ENCODE measurements at regions not wholly inside any gene's neighbourhood (a gene's known extent, or its start where the extent isn't known, plus 50 kb on each side); places are given as distances from the start of the nearest gene placed in this dataset.

- TF ChIP-seq SPI1 (IDR thresholded peaks at IDR 0.05; ENCODE audit: low read depth, low read length), result no peak
- TF ChIP-seq POLR2A (IDR thresholded peaks at IDR 0.05; ENCODE audit: low read depth, low read length), result no peak
- TF ChIP-seq POLR2AphosphoS5 (IDR thresholded peaks at IDR 0.05; ENCODE audit: low read depth, low read length), result no peak
- TF ChIP-seq POU2F2 (IDR thresholded peaks at IDR 0.05; ENCODE audit: low read depth, low read length), result no peak
- TF ChIP-seq TAF1 (IDR thresholded peaks at IDR 0.05; ENCODE audit: low read depth, low read length), result no peak
- TF ChIP-seq PAX5 (IDR thresholded peaks at IDR 0.05; ENCODE audit: insufficient read depth, low read length, severe bottlenecking), result no peak
- FAIRE-seq (no peak), DNase-seq (ENCODE audit: insufficient read length, low spot score) (no peak)
Observed at GRCh38 chr20:50374541-50375078, 135.6 kb upstream of the PTPN1 start.

DNA sequence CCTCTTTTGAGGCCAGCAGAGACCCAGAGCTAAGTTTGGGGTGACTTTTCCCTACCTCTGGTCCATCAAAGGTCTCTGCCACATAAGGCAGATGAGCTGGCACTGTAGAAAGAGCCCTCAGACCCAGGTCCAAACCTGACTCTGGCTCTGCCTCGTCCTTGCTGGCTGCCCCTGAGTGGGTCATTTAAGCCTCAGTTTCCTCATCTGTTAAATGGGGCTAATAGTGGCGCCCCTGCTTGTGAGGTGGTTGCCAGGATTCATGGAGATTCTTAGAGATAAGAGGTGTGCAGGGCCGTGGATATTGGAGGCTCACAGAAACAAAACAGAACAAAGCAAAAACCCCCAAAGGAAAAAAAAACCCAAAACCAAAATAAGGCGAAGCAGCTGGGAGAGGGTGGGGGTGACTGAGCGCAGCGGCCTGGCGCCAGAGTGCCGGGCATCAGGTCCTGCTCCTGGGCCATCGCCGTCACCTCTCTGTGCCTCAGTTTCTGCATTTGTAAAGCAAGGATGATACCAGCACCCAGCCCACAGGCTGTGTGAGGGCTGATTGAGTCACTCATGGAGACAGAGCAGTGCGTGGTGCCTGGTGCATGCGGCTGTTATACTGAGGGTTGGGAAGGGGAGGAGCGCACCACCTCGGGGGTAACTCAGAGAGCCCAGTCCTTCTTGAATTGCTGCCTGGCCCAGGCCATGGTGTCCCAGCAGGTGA, 133.8 kb upstream of the PTPN1 start:
- TF ChIP-seq POU2F2 (IDR thresholded peaks at IDR 0.05; ENCODE audit: low read depth, low read length), result no peak
- no peak for TF ChIP-seq TAF1 (IDR thresholded peaks at IDR 0.05; ENCODE audit: low read depth, low read length)
- no peak for TF ChIP-seq PAX5 (IDR thresholded peaks at IDR 0.05; ENCODE audit: insufficient read depth, low read length, severe bottlenecking)
- TF ChIP-seq POLR2AphosphoS5 (IDR thresholded peaks at IDR 0.05; ENCODE audit: low read depth, low read length), result no peak
- no peak for TF ChIP-seq POLR2A (IDR thresholded peaks at IDR 0.05; ENCODE audit: low read depth, low read length)
- TF ChIP-seq SPI1 (IDR thresholded peaks at IDR 0.05; ENCODE audit: low read depth, low read length), result no peak
- no peak for FAIRE-seq
- no peak for DNase-seq (ENCODE audit: insufficient read length, low spot score)

- TF ChIP-seq POU2F2 (IDR thresholded peaks at IDR 0.05; ENCODE audit: low read depth, low read length) (no peak), POLR2AphosphoS5 (IDR thresholded peaks at IDR 0.05; ENCODE audit: low read depth, low read length) (no peak), TAF1 (IDR thresholded peaks at IDR 0.05; ENCODE audit: low read depth, low read length) (no peak), SPI1 (IDR thresholded peaks at IDR 0.05; ENCODE audit: low read depth, low read length) (no peak), POLR2A (IDR thresholded peaks at IDR 0.05; ENCODE audit: low read depth, low read length) (no peak), PAX5 (IDR thresholded peaks at IDR 0.05; ENCODE audit: insufficient read depth, low read length, severe bottlenecking) (no peak)
- no peak for FAIRE-seq
Observed at GRCh38 chr20:50376888-50377459, 133.2 kb upstream of the PTPN1 start.

DNA sequence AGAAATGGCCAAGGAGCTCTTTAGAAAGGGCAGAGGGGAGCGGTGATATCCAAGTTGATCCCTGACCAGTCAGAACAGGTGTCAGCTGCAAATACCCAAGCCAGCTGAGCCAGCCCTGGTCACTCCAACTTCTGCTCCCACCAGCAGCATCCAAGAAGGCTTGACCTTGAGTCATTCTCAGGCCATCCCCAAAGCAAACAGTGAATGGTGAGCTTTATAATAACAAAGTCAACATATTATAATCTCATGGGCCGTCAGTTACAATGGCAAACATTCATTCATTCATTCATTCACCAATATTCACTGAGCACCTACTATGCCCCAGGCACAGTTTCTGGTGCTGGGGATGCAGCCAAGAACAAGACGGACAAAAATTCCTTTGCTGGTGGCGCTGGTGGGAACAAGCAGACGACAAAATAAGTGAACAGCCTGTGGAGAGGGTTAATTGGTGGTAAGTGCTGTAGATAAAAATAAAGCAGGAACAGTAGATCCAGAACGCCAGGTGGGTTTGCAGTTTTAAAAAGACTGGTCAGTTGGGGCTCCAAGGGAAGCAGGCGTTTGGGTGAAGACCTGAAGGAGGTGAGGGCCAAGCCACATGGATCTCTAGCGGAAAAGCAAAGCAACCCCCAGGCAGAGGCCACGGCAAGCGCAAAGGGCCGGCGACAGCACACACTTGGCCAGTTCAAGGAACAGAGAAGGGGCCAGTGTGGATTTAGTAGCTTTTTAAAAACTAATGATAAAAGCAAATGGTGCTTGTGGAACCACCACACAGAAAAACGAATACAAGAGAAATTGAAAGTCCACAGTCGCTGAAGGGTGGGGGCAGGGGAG, 131.8 kb upstream of the PTPN1 start:
- FAIRE-seq (no peak), DNase-seq (ENCODE audit: insufficient read length, low spot score) (no peak)
- TF ChIP-seq POLR2AphosphoS5 (IDR thresholded peaks at IDR 0.05; ENCODE audit: low read depth, low read length) (no peak), SPI1 (IDR thresholded peaks at IDR 0.05; ENCODE audit: low read depth, low read length) (no peak), POLR2A (IDR thresholded peaks at IDR 0.05; ENCODE audit: low read depth, low read length) (no peak), POU2F2 (IDR thresholded peaks at IDR 0.05; ENCODE audit: low read depth, low read length) (no peak), TAF1 (IDR thresholded peaks at IDR 0.05; ENCODE audit: low read depth, low read length) (no peak), PAX5 (IDR thresholded peaks at IDR 0.05; ENCODE audit: insufficient read depth, low read length, severe bottlenecking) (no peak)

More at GRCh38 chr20:50376888-50377459, 133.2 kb upstream of the PTPN1 start:
- DNase-seq (ENCODE audit: insufficient read length, low spot score), result no peak

GRCh38 chr20:50379049-50379990, 130.9 kb upstream of the PTPN1 start:
- DNase-seq (ENCODE audit: insufficient read length, low spot score), result no peak
- TF ChIP-seq PAX5 (IDR thresholded peaks at IDR 0.05; ENCODE audit: insufficient read depth, low read length, severe bottlenecking) (no peak), POLR2AphosphoS5 (IDR thresholded peaks at IDR 0.05; ENCODE audit: low read depth, low read length) (no peak), TAF1 (IDR thresholded peaks at IDR 0.05; ENCODE audit: low read depth, low read length) (no peak), POU2F2 (IDR thresholded peaks at IDR 0.05; ENCODE audit: low read depth, low read length) (no peak), SPI1 (IDR thresholded peaks at IDR 0.05; ENCODE audit: low read depth, low read length) (no peak), POLR2A (IDR thresholded peaks at IDR 0.05; ENCODE audit: low read depth, low read length) (no peak)
- no peak for FAIRE-seq

DNA sequence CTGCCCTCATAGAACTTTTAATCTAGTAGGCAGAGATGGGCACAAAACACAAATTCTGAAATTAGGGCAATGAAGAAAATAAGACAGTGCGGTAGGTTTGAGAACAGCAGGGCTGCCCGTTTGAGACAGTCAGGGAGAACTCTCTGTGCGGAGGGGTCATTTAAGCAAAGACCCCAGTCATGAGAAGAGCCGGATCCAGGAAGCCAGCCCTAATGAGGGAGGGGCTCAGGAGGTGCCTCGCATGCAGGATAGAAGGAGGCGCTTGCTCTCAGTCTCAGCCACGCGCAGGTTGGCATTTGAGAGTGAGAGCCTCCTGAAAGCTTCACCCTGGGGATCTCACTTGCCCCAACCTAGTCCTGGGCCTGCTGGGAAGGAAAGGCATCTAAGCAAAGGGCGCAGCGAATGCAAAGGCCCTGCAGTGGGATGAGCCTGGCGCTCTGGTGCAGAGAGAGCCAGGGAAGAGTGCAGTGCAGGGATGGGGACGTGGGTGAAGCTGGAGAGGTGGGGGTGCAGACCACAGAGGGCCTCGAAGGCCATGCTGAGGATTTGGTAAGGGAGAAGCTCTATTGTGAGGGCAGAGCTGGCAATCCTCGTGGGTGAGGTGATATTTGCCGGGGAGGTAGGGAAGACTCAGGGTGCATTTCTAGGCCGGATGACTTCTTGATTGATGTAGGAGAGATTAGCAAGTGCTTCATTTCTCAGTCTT, 130.0 kb upstream of the PTPN1 start:
- DNase-seq (ENCODE audit: insufficient read length, low spot score), result no peak
- no peak for FAIRE-seq
- TF ChIP-seq POU2F2 (IDR thresholded peaks at IDR 0.05; ENCODE audit: low read depth, low read length) (no peak), POLR2A (IDR thresholded peaks at IDR 0.05; ENCODE audit: low read depth, low read length) (no peak), TAF1 (IDR thresholded peaks at IDR 0.05; ENCODE audit: low read depth, low read length) (no peak)

DNA sequence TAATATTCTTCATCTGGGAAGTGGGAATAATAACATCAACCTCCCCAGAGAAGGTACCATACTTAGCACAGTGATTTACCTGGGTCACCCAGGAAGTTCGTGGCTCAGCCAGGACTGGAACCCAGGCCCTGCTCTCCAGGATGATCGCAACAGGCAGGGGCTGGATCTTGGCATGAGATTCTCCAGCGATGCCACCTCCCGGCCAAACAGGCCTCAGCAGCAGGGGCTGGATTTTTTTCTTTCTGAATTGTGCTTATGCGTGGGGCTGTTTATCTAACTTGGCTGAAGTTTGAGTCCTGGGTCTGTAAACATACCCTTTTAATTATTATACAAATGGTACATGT, 129.5 kb upstream of the PTPN1 start:
- DNase-seq (ENCODE audit: insufficient read length, low spot score), result no peak
- no peak for FAIRE-seq
- TF ChIP-seq SPI1 (IDR thresholded peaks at IDR 0.05; ENCODE audit: low read depth, low read length) (no peak), POU2F2 (IDR thresholded peaks at IDR 0.05; ENCODE audit: low read depth, low read length) (no peak), TAF1 (IDR thresholded peaks at IDR 0.05; ENCODE audit: low read depth, low read length) (no peak), POLR2AphosphoS5 (IDR thresholded peaks at IDR 0.05; ENCODE audit: low read depth, low read length) (no peak), PAX5 (IDR thresholded peaks at IDR 0.05; ENCODE audit: insufficient read depth, low read length, severe bottlenecking) (no peak), POLR2A (IDR thresholded peaks at IDR 0.05; ENCODE audit: low read depth, low read length) (no peak)
